HG03159 (cell line): ENCODE measurements at regions not wholly inside any gene's neighbourhood (a gene's known extent, or its start where the extent isn't known, plus 50 kb on each side); places are given as distances from the start of the nearest gene placed in this dataset.
A peak's percentile ranks its signal among the peaks of the same experiment; 100 is the strongest.

Experiments
- ATAC-seq: cut with Tn5 transposase; IDR thresholded peaks from one replicate; pipeline ENCODE4 v1.9.1; 2021; ENCODE audit warnings: mild to moderate bottlenecking, moderate library complexity; ENCODE audit not compliant: unreplicated experiment

DNA sequence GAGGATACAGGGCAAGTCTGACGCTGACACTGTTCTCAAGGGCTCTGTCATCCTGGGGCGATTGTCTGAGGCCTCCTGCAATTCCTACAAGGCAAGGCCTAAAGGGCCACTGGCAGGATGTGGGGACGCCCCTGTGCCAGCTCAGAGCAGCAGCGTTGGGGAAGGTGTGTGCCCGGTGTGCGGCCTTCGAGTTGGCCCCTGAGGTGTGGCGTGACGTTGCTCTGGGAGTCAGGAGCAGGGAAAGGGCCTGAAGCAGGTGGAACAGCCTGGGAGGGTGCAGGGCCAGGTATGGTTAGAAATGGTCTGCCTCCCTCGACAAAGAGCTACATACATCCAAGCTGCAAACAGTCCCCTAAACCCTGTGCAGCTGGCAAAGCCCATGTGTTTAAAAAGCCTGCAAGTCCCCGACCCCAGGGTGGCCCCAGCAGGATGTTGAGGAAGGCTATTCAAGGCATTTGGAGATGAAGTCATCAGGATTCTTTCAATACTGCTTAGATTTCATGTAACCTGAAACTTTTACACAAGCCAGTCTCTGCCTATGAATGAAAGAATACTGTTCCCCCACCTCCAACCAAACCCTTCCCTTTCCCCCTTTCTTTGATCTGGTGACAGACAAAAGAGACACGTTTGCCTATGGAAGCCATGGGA, 142.5 kb upstream of the TNS3 start:
- ATAC-seq: no peak

- ATAC-seq: no peak
Observed at GRCh38 chr7:47722126-47722525, 140.2 kb upstream of the TNS3 start.

GRCh38 chr7:47721670-47722069, 139.8 kb upstream of the TNS3 start:
- ATAC-seq: no peak

DNA sequence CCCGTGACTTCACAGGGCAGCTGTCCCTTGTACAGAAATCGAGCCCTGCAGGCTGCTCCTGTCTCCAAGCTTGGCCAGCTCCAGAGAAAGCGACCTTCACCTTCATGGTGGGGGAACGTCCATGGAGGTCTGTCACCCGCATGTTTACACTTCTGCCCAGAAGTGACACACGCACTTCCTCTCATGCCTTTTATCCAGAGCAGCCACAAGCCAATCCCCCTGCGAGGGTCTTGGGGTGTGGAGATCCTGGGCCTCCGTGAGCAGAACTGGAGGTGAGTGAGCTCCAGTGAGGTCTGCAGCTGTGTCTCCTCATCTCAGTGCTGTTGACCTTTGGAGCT, 139.0 kb upstream of the TNS3 start:
- no peak for ATAC-seq

- peak; percentile 62 for ATAC-seq
Observed at GRCh38 chr7:47720141-47720906, 138.4 kb upstream of the TNS3 start.

DNA sequence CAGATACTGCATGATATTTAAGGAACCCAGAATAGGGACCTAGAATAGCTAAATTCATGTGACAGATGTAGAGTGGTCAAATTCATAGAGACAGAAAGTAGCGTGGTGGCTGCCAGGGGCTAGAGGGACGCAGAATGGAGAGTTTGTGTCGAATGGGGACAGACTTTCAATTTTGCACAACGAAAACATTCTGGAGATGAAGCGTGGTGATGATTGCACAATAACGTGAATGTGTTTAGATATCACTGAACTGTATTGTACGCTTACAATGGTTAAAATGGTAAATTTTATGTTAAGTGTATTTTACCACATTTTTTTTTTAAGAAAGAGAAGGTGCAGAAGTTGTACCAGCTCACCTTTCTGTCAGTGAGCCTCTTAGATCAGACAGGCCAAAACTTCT, 137.8 kb upstream of the TNS3 start:
- ATAC-seq: no peak

DNA sequence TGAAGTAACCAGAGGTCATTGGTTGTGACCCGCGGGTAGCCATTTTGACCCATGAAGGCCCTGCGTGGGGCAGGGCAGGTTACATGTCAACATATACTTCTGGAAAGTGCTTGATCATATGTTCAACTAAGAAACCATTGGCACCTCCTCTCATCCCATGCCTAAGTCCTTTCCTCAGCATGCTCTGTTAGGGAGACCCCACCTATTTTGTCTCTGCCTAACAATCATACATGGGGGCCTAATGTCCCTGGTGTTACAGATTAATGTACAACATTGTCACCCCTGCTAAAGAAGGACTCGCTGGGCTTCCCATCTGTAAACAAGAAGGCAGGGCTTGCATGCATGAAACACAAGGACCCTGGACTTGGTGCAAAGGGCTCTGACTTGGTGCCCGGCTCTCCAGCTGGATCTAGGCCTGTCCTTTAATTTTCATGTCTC, 133.7 kb upstream of the TNS3 start:
- ATAC-seq: no peak

DNA sequence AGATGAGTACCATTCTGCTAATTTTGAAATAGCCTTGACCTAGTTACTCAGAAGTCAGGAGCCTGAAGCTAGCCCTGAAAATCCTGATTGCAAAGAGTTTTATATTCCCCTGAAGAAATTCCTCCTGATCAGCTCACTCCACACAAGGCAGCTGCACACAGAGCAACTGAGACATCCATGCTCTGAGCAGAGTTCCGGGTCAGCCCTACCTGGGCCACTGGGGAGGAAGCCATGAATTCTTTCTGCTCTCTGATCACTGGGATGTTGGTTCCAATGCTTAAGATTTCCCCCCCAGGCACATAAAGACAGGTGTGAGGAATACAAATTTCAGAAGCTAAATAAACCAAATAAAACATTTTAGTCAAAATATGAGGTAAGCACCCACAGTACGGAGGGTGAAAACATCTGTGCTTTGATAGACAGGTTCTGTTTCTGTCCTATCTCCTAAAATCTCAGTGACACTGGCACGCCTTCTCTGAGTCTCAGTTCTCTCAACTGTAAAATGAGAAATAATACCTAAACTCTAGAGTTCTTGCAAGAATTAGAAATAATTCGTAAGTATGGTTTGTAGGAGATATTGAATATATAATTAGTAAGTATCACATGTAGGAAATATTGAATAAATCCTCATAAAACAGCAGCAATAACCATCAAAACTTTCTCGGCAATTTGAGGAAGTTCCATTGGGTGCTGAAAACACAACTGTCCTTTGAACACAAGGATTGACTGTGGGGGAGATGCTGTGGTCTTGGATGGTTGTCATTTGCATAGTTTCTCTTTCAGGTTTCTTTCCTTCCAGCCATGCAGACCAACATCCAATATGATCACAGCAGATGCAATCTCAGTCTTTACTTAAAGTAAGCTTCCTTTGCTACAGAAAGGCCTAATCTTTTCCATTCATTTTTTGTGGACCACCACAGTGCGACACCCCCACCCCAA, 133.0 kb upstream of the TNS3 start:
- ATAC-seq: peak; percentile 98

DNA sequence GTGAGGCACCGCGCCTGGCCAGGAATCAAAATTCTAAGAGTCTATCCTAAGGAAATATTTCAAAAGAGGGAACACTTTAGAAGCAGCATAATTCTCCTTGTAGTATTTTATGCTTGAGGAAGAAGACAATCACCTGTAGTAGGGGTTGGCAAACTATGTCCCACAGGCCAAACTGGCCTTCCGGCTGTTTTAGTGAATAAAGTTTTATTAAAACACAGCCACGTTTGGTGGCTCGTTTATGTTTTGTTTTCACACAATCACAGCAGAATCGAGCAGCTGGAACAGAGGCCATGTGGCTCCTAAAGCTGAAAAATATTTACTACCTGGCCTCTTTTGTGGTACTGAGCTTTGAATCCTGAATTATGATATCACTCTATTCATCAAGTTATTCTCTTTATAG, 131.7 kb upstream of the TNS3 start:
- ATAC-seq: no peak

DNA sequence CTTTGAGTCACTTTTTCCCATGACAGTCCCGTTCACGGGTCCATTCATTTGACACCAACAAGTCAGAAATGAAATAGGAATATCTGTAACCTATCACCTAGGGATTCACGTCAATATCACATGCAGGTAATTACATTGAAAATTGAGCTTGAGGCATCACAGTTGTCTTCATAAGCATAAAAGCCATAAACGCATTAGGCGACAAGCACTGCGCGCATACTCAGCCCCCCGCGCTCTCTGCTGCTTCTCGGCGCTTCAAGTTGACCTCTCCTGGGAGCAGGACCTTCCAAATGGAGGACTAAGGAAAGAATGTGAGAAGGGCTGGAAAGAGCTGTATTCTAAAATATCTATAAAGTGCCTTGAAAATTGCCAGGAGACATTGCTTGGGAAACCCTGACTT, 130.5 kb upstream of the TNS3 start:
- ATAC-seq: no peak

DNA sequence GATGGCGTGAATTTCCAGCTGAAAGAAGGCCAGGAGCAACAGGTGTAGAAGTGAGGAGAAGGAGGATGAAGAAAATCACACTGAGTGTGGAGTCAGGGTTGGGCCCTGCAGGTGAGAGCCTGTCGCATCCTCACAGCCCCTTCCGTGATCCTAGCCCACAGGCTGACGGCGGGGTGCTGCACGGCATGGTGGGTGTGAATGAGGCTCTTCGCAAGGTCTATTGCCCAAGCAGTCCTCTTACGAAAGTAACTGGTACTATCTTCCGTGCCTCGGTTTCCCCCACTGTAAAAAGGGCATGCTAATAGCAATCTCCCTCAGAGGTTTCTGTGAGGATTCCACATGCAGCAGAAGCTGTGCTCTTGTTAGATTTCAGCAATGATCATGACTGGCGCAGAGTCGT, 129.9 kb upstream of the TNS3 start:
- ATAC-seq: no peak

GRCh38 chr7:47710201-47710935, 128.5 kb upstream of the TNS3 start:
- ATAC-seq: no peak

GRCh38 chr7:47709451-47709850, 127.5 kb upstream of the TNS3 start:
- no peak for ATAC-seq

GRCh38 chr7:47709051-47709450, 127.1 kb upstream of the TNS3 start:
- no peak for ATAC-seq

- ATAC-seq: no peak
Observed at GRCh38 chr7:47707583-47707982, 125.7 kb upstream of the TNS3 start.

GRCh38 chr7:47704936-47705335, 123.0 kb upstream of the TNS3 start:
- ATAC-seq: no peak

- ATAC-seq: no peak
Observed at GRCh38 chr7:47702080-47702479, 120.2 kb upstream of the TNS3 start.

DNA sequence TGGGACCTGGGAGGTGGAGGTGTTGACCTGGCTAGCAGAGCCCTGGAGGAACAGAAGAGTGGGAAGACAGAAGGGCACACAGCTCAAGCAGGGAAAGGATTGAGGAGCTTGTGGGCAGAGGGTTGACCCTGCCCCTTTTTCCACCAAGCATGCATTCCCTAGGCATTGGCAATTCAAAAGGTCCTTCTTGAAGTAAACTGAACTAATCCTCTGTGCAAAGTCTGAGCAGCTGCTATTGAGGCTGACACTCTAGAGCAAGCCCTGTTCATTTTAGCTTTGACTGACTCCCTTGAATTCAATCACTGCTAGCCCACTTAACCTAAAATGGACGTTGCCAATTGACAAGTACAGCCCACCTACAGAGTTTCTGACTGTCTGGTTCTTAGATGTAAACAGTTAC, 116.5 kb upstream of the TNS3 start:
- no peak for ATAC-seq

DNA sequence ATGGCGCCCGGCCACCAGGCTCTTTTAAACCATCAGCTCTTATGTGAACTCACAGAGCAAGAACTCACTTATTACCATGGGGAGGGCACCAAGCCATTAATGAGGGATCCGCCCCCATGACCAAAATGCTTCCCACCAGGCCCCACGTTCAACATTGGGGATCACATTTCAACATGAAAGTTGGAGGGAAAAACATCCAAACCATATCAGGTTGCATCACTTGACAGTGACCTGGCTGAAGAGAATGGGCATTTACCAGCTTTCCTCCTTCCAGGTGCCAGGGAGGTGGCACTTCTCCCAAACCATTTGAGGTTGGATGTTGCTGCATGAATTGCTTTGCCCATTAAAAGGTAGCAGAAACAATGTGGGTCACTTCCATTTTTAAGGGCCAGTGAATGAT, 115.6 kb upstream of the TNS3 start:
- no peak for ATAC-seq

- no peak for ATAC-seq
Observed at GRCh38 chr7:47696152-47696710, 114.3 kb upstream of the TNS3 start.

DNA sequence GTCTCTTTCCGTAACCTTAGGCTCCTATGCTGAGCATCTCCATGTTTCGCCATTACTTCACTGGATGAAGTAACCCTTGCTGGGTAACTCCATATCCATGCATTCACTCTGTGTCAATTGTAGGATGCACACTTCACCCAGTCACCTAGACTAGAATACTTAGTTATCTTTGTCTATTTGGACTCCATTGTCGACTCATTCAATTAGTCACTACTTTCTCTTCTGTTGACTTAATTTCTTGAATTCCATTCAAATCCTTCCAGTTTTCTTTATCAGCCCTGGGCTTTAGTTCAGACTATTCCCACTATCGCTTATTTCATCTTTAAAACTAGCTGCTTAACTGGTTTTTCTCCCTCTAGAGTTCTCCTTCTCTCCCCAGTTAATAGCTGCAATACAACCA, 111.3 kb upstream of the TNS3 start:
- no peak for ATAC-seq
